ENCODE measurements at regions not wholly inside any gene's neighbourhood (a gene's known extent, or its start where the extent isn't known, plus 50 kb on each side); places are given as distances from the start of the nearest gene placed in this dataset.
"Not testable (repeated sequence)": the region's sequence is repeated elsewhere in the genome, so short reads cannot be mapped to it uniquely, and the experiment has no call there.

GRCh38 chr2:129004940-129005490 lies 686.3 kb upstream of the HS6ST1 start:
- ATAC-seq (ENCODE audit: poor library complexity): no peak
- intact Hi-C loops (cut with DNase I): no loop called here
- no peak for DNase-seq

GRCh38 chr2:129006135-129006886 lies 687.6 kb upstream of the HS6ST1 start:
- no peak for DNase-seq
- intact Hi-C loops (cut with DNase I): no loop called here
- no peak for ATAC-seq (ENCODE audit: poor library complexity)

DNA sequence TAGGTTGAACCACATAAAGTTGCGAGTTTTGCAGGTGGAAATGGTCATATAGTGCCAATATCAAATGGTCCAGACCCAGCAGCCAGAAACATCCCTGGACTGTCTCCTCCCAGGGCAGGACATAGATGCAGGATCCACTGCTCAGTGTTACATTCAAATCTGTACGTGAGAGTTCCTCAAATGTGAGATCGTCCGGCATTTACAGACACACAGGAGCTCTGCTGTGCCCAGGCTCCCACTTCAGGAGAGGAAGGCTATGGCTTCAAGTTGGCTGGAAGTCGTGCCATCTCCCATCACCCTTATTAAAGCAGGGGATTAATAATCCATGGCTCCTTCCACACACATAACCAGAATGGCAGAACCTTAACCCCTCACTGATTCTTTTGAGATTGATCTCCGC lies 688.2 kb upstream of the HS6ST1 start:
- no peak for ATAC-seq (ENCODE audit: poor library complexity)
- no peak for DNase-seq
- intact Hi-C loops (cut with DNase I): no loop called here

DNA sequence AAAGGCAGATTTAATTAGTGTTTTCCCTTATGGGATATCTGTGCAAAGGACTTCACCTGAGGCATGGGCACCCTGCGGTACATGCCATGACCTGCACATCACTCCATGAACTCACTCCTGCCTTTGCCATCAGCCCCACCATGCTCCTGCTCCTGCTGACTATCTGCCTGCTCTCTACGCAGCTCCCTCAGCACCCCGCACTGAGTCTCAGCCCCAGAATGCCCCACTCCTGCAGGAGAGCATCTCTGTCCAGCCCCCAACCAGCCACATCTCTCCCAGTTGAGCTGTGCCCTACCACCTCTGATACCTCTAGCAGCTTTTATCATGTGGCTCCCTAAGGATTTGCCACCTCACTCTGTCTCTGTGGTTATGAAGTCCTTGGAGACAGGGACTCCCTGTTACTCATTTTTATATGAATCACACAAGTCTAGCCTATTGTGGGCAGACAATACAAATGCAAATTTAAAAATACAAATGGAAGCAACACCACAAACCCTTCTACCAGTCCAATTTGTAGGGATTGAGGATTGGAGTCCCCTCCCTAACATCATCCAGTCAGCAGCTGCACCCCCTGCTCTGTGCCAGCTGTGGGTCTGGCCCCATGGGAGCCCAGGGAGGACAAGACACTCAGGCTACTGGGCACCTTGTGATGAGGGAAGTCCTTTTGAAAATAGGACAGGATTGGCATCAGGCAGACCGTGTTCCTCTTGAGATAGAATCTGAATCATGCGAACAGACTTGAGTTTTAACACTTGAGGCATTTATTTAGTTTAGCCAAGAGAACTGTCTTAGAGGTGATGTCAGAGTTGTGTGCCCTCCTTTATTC lies 689.6 kb upstream of the HS6ST1 start:
- intact Hi-C loops (cut with DNase I): no loop called here
- ATAC-seq (ENCODE audit: poor library complexity) (no peak), DNase-seq (no peak)

DNA sequence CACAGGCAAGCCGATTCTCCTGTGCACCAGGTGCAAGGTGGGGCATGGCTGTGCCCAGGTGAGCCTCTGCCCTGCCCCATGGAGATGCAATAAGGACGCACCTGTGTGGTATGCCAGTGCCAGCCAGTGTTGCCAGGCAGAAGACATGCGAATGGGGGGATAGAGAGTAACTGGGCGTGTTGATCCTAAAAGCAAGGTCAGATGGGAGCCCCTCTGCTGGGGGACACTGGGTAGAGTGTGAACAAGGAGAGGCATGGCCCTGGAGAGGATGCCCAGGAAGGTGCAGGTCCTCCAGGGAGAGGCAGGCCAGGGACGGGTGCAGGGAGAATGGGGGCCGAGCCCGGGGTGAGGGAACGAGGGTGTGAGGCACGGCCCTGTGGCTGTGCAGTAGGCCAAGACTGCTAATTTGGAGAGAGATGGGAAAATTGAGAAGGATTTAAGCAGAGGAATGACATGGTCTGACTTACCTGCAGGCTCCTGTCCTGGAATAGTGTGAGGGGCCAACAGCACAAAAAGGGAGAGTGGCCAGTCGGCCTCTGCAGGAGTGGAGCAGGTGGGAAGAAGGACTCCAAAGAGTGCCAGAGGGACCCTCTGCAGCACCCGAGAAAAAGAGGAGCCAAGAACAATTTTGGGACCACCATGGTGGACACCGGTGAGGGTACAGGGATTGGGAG lies 690.4 kb upstream of the HS6ST1 start:
- DNase-seq (no peak), ATAC-seq (ENCODE audit: poor library complexity) (no peak)
- intact Hi-C loops (cut with DNase I): no loop called here

GRCh38 chr2:129009555-129010146 lies 691.0 kb upstream of the HS6ST1 start:
- intact Hi-C loops (cut with DNase I): no loop called here
- no peak for DNase-seq
- ATAC-seq (ENCODE audit: poor library complexity): no peak

- DNase-seq (no peak), ATAC-seq (ENCODE audit: poor library complexity) (no peak)
- intact Hi-C loops (cut with DNase I): no loop called here
These were observed 691.6 kb upstream of the HS6ST1 start for GRCh38 chr2:129010262-129010661.

DNA sequence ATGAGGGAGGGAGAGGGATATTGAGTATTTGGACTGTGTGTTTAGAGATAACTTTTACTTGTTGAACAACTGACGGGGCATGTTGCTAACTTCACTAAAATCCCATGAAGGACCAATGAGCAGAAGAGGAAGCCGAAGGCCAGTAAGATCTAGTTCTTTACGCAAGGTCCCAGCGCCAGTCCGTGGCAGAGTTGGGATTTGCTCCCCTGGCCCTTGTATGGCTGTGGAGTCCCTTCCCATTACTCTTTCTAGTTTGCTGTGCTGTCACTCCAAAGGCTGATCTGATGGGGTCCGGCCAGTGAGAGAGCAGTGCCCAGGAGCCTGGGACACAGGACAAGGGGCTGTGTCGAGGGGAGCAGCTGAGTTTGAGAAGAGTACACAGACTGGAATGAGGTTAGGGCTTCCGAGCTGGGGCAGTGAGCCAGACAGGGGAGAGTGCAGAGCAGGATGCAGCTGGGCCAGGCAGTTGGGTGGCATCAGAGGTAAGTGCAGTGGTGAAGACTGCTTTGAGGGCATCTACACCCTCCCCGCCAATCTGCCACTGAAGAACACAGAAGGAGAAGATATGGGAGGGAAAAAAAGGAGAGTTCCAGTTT lies 692.9 kb upstream of the HS6ST1 start:
- DNase-seq (no peak), ATAC-seq (ENCODE audit: poor library complexity) (no peak)
- intact Hi-C loops (cut with DNase I): no loop called here

DNA sequence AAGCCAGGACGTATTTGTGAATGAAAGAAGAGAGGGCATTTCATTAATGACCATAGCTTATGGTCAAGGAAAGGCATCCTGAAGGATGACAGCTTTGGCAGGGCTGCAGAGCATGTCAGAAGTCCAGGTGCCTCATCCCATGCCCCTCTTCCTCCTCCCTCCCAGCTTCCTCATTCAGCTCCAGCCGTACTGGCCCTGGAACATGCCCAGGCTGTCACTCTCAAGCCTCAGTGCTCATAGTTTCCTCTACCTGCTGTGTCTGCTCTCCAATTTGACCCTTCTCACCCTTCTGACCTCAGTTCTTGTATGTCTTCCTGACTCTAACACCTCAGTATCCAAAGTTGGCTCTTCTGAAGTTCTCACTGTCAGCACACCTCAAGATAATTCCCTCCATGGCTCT lies 695.8 kb upstream of the HS6ST1 start:
- intact Hi-C loops (cut with DNase I): no loop called here
- no peak for ATAC-seq (ENCODE audit: poor library complexity)
- DNase-seq: no peak

DNA sequence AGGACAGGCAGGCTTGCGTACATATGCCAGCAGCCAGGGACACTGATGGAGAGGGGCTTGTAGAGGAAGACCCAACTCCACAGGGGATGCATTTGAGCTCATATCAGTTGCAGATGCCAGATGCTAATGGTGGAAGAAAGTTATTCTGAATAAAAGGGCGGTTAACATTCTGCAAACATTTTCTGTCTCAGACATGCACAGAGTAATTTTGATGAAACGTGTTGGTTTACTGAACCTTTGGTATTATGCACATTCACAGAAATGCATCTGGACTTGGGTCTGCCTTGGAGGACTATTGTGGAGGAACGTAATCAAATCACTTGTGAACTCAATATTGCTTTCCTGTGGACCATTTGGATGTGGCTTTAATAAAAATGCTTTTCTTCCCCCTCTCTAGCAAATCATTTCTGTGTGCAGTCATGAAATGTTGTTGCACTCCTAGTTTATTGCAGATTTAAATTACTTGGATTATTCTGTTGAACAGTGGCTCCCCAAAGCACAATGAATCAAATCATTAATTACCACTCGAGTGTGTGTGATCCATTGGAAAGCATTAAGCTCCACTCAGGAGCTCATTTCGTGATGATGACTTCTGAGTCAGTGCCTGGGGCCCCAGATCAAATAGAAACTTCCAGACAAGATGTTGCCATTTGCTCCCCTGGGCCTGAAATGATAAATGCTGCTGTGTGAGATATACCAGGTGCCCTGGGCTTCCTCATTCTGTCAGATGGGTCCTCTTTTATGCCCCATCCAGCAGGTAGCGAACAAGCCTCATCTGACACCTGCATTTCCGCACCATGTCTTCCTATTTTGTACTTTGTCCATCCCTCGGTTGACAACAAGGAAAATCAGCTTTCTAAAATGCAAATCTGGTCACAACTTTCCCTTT lies 697.0 kb upstream of the HS6ST1 start:
- no peak for ATAC-seq (ENCODE audit: poor library complexity)
- intact Hi-C loops (cut with DNase I): no loop called here

GRCh38 chr2:129016972-129017371 lies 698.3 kb upstream of the HS6ST1 start:
- intact Hi-C loops (cut with DNase I): no loop called here
- DNase-seq: no peak
- ATAC-seq (ENCODE audit: poor library complexity): no peak

More for the DNA sequence above, 697.0 kb upstream of the HS6ST1 start:
- DNase-seq: no peak

DNA sequence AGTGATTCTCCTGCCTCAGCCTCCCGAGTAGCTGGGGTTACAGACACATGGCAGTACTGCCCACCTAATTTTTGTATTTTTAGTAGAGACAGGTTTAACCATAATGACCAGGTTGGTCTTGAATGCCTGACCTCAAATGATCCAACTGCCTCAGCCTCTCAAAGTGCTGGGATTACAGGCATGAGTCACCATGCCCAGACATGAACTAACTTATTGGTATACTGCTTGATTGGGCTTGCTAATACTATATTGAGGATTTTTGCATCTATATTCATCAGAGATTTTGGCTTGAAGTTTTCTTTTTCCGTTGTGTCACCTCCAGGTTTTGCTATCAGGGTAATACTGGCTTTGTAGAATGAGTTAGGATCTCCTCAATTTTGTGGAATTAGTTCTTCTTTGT lies 706.1 kb upstream of the HS6ST1 start:
- intact Hi-C loops (cut with DNase I): no loop called here
- no peak for DNase-seq
- no peak for ATAC-seq (ENCODE audit: poor library complexity)

- intact Hi-C loops (cut with DNase I): no loop called here
- DNase-seq: no peak
These were observed 717.3 kb upstream of the HS6ST1 start for GRCh38 chr2:129035992-129036391.

GRCh38 chr2:129043677-129044076 lies 725.0 kb upstream of the HS6ST1 start:
- ATAC-seq (ENCODE audit: poor library complexity); DNase-seq; intact Hi-C loops (cut with DNase I): not testable (repeated sequence)

More at GRCh38 chr2:129035992-129036391, 717.3 kb upstream of the HS6ST1 start:
- no peak for ATAC-seq (ENCODE audit: poor library complexity)

- intact Hi-C loops (cut with DNase I); ATAC-seq (ENCODE audit: poor library complexity); DNase-seq: not testable (repeated sequence)
These were observed 727.8 kb upstream of the HS6ST1 start for GRCh38 chr2:129046475-129046874.

DNA sequence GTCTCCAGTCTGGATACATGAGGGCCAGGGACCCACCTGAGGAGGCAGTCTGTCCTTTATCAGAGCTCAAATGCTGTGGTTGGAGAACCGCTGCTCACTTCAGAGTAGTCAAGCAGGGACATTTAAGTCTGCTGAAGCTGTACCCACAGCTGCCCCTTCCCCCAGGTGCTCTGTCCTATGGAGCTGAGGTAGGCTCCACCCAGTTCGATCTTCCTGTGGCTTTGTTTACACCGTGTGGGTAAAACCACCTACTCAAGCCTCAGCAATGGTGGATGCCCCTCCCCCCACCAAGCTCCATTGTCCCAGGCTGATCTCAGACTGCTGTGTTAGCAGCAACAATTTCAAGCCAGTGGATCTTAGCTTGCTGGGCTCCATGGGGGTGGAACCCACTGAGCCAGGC lies 731.4 kb upstream of the HS6ST1 start:
- no peak for ATAC-seq (ENCODE audit: poor library complexity)
- no peak for DNase-seq
- intact Hi-C loops (cut with DNase I): no loop called here

DNA sequence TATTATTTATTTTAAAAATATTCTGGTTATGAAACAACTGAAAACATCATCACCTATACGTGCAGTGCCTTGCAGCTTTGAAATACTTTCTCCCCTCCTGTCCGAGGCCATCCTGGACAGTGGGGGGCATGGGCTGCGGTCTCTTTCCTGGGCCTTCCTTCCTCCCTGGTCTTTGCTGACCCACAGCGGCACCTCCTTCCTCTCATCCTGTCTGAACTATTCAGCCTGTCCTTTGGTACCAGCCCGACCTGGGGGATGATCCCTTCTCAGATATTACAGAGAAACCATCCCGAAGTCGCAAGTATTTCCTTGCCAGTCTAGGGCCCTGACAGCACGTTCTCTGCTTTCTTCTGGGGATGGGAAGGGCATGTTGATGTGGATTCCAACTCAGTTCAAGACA lies 736.6 kb upstream of the HS6ST1 start:
- DNase-seq: no peak
- ATAC-seq (ENCODE audit: poor library complexity): no peak
- intact Hi-C loops (cut with DNase I): no loop called here

- no peak for DNase-seq
- intact Hi-C loops (cut with DNase I): no loop called here
- ATAC-seq (ENCODE audit: poor library complexity): no peak
These were observed 737.2 kb upstream of the HS6ST1 start for GRCh38 chr2:129055824-129056223.
